ENCODE measurements at regions not wholly inside any gene's neighbourhood (a gene's known extent, or its start where the extent isn't known, plus 50 kb on each side); places are given as distances from the start of the nearest gene placed in this dataset.

GRCh38 chr4:180668732-180669131 is 1574.5 kb upstream of the TENM3 start:
- Histone ChIP-seq H3K27me3 (replicated peaks in 1 of 2; ENCODE audit: control insufficient read depth in 2 of 2, extremely low read depth in 1 of 2, insufficient read depth in 2 of 2, low read length in 1 of 2) (no peaks in the 10 kb centered on the region), H3K36me3 (ENCODE audit: control insufficient read depth in 2 of 2, extremely low read depth in 1 of 2, insufficient read depth in 1 of 2, low read length in 1 of 2) (no peaks in the 10 kb centered on the region), H3K27ac (ENCODE audit: low read length) (no peak overlapping the region), H3K4me1 (ENCODE audit: control insufficient read depth in 1 of 2, extremely low read depth in 1 of 2, insufficient read depth in 2 of 2, low read length in 2 of 2) (no peaks in the 10 kb centered on the region), H3K4me3 (ENCODE audit: control insufficient read depth in 1 of 2, extremely low read depth in 1 of 2, low read length in 1 of 2) (no peak overlapping the region), H3K9me3 (no peaks in the 10 kb centered on the region)
- POLR2A ChIA-PET: no interaction called here
- Mint-ChIP-seq H3K27ac (no peak overlapping the region), H3K27me3 (no peaks in the 10 kb centered on the region), H3K9me3 (no peaks in the 10 kb centered on the region), H3K36me3 (no peaks in the 10 kb centered on the region), H3K4me3 (no peak overlapping the region), H3K4me1 (no peaks in the 10 kb centered on the region)
- WGBS (ENCODE audit: insufficient coverage): 83% methylated on average over 11 of the region's 14 CpGs
- DNase-seq (no peak), ATAC-seq (replicated peaks in 1 of 4) (no peak)
- CTCF ChIA-PET: interaction anchor here in 1 of 2 donors (0.5 kb wide), 1 partner anchor 25 kb away, joined by 4 read pairs; no protein-coding TSS in a partner anchor

- no peaks in the 10 kb centered on the region for H3K4me1 Mint-ChIP-seq
- H3K4me3 Mint-ChIP-seq: no peak overlapping the region
- H3K4me1 ChIP-seq (ENCODE audit: control insufficient read depth in 1 of 2, extremely low read depth in 1 of 2, insufficient read depth in 2 of 2, low read length in 2 of 2): no peaks in the 10 kb centered on the region
- H3K36me3 Mint-ChIP-seq: no peaks in the 10 kb centered on the region
- no peaks in the 10 kb centered on the region for H3K27me3 ChIP-seq (replicated peaks in 1 of 2; ENCODE audit: control insufficient read depth in 2 of 2, extremely low read depth in 1 of 2, insufficient read depth in 2 of 2, low read length in 1 of 2)
- CTCF ChIA-PET: no interaction called here
- ATAC-seq (replicated peaks in 1 of 4): no peak
- DNase-seq: no peak
- POLR2A ChIA-PET: no interaction called here
- H3K4me3 ChIP-seq (ENCODE audit: control insufficient read depth in 1 of 2, extremely low read depth in 1 of 2, low read length in 1 of 2): no peak overlapping the region
- H3K9me3 ChIP-seq: no peaks in the 10 kb centered on the region
- no peaks in the 10 kb centered on the region for H3K27me3 Mint-ChIP-seq
- no peaks in the 10 kb centered on the region for H3K9me3 Mint-ChIP-seq
- no peak overlapping the region for H3K27ac Mint-ChIP-seq
- no peak overlapping the region for H3K27ac ChIP-seq (ENCODE audit: low read length)
- WGBS (ENCODE audit: insufficient coverage): no CpG with 5 or more reads among the region's 4 CpGs
- H3K36me3 ChIP-seq (ENCODE audit: control insufficient read depth in 2 of 2, extremely low read depth in 1 of 2, insufficient read depth in 1 of 2, low read length in 1 of 2): no peaks in the 10 kb centered on the region
Observed at GRCh38 chr4:180669680-180670079, 1573.5 kb upstream of the TENM3 start.

- no peak for ATAC-seq (replicated peaks in 1 of 4)
- H3K27me3 Mint-ChIP-seq: no peaks in the 10 kb centered on the region
- DNase-seq: no peak
- Histone ChIP-seq H3K4me3 (ENCODE audit: control insufficient read depth in 1 of 2, extremely low read depth in 1 of 2, low read length in 1 of 2) (no peak overlapping the region), H3K36me3 (ENCODE audit: control insufficient read depth in 2 of 2, extremely low read depth in 1 of 2, insufficient read depth in 1 of 2, low read length in 1 of 2) (no peaks in the 10 kb centered on the region), H3K27ac (ENCODE audit: low read length) (no peak overlapping the region), H3K4me1 (ENCODE audit: control insufficient read depth in 1 of 2, extremely low read depth in 1 of 2, insufficient read depth in 2 of 2, low read length in 2 of 2) (no peaks in the 10 kb centered on the region), H3K27me3 (replicated peaks in 1 of 2; ENCODE audit: control insufficient read depth in 2 of 2, extremely low read depth in 1 of 2, insufficient read depth in 2 of 2, low read length in 1 of 2) (no peaks in the 10 kb centered on the region), H3K9me3 (no peaks in the 10 kb centered on the region)
- WGBS (ENCODE audit: insufficient coverage): 0% methylated on average over 1 of the region's 4 CpGs
- CTCF ChIA-PET: no interaction called here
- H3K4me1 Mint-ChIP-seq: no peaks in the 10 kb centered on the region
- H3K9me3 Mint-ChIP-seq: peaks cover 0 to 3% (median 0%) of the 10 kb centered on the region in 3 donors
- no peak overlapping the region for H3K4me3 Mint-ChIP-seq
- H3K27ac Mint-ChIP-seq: no peak overlapping the region
- POLR2A ChIA-PET: no interaction called here
- H3K36me3 Mint-ChIP-seq: no peaks in the 10 kb centered on the region
Observed at GRCh38 chr4:180674619-180675358, 1568.4 kb upstream of the TENM3 start.

GRCh38 chr4:180675359-180675650 is 1567.9 kb upstream of the TENM3 start:
- CTCF ChIA-PET: no interaction called here
- DNase-seq (no peak), ATAC-seq (replicated peaks in 1 of 4) (no peak)
- no peaks in the 10 kb centered on the region for H3K27me3 Mint-ChIP-seq
- Histone ChIP-seq H3K9me3 (no peaks in the 10 kb centered on the region), H3K4me3 (ENCODE audit: control insufficient read depth in 1 of 2, extremely low read depth in 1 of 2, low read length in 1 of 2) (no peak overlapping the region), H3K36me3 (ENCODE audit: control insufficient read depth in 2 of 2, extremely low read depth in 1 of 2, insufficient read depth in 1 of 2, low read length in 1 of 2) (no peaks in the 10 kb centered on the region), H3K27ac (ENCODE audit: low read length) (no peak overlapping the region), H3K27me3 (replicated peaks in 1 of 2; ENCODE audit: control insufficient read depth in 2 of 2, extremely low read depth in 1 of 2, insufficient read depth in 2 of 2, low read length in 1 of 2) (no peaks in the 10 kb centered on the region), H3K4me1 (ENCODE audit: control insufficient read depth in 1 of 2, extremely low read depth in 1 of 2, insufficient read depth in 2 of 2, low read length in 2 of 2) (no peaks in the 10 kb centered on the region)
- H3K9me3 Mint-ChIP-seq: peaks cover 0 to 3% (median 0%) of the 10 kb centered on the region in 3 donors
- POLR2A ChIA-PET: no interaction called here
- H3K36me3 Mint-ChIP-seq: no peaks in the 10 kb centered on the region
- H3K4me1 Mint-ChIP-seq: no peaks in the 10 kb centered on the region
- H3K4me3 Mint-ChIP-seq: no peak overlapping the region
- H3K27ac Mint-ChIP-seq: no peak overlapping the region
- WGBS (ENCODE audit: insufficient coverage): 50% methylated on average over 1 of the region's 1 CpG

GRCh38 chr4:180680305-180680704 is 1562.9 kb upstream of the TENM3 start:
- Histone ChIP-seq H3K4me3 (ENCODE audit: control insufficient read depth in 1 of 2, extremely low read depth in 1 of 2, low read length in 1 of 2) (no peak overlapping the region), H3K36me3 (ENCODE audit: control insufficient read depth in 2 of 2, extremely low read depth in 1 of 2, insufficient read depth in 1 of 2, low read length in 1 of 2) (no peaks in the 10 kb centered on the region), H3K27me3 (replicated peaks in 1 of 2; ENCODE audit: control insufficient read depth in 2 of 2, extremely low read depth in 1 of 2, insufficient read depth in 2 of 2, low read length in 1 of 2) (no peaks in the 10 kb centered on the region), H3K4me1 (ENCODE audit: control insufficient read depth in 1 of 2, extremely low read depth in 1 of 2, insufficient read depth in 2 of 2, low read length in 2 of 2) (no peaks in the 10 kb centered on the region), H3K9me3 (no peaks in the 10 kb centered on the region), H3K27ac (ENCODE audit: low read length) (no peak overlapping the region)
- ChIA-PET POLR2A (no interaction called here), CTCF (no interaction called here)
- no peaks in the 10 kb centered on the region for H3K27me3 Mint-ChIP-seq
- 33% methylated on average over 1 of the region's 2 CpGs for WGBS (ENCODE audit: insufficient coverage)
- no peak overlapping the region for H3K4me3 Mint-ChIP-seq
- ATAC-seq (replicated peaks in 1 of 4) (no peak), DNase-seq (no peak)
- no peaks in the 10 kb centered on the region for H3K4me1 Mint-ChIP-seq
- peaks cover 3 to 6% (median 4%) of the 10 kb centered on the region in 3 donors for H3K9me3 Mint-ChIP-seq
- no peaks in the 10 kb centered on the region for H3K36me3 Mint-ChIP-seq
- H3K27ac Mint-ChIP-seq: no peak overlapping the region

- WGBS (ENCODE audit: insufficient coverage): no CpG with 5 or more reads among the region's 2 CpGs
- CTCF ChIA-PET: no interaction called here
- no peaks in the 10 kb centered on the region for H3K27me3 ChIP-seq (replicated peaks in 1 of 2; ENCODE audit: control insufficient read depth in 2 of 2, extremely low read depth in 1 of 2, insufficient read depth in 2 of 2, low read length in 1 of 2)
Observed at GRCh38 chr4:180682776-180683175, 1560.4 kb upstream of the TENM3 start.

GRCh38 chr4:180683186-180683585 is 1560.0 kb upstream of the TENM3 start:
- no peaks in the 10 kb centered on the region for H3K4me1 ChIP-seq (ENCODE audit: control insufficient read depth in 1 of 2, extremely low read depth in 1 of 2, insufficient read depth in 2 of 2, low read length in 2 of 2)
- Mint-ChIP-seq H3K36me3 (no peaks in the 10 kb centered on the region), H3K9me3 (peaks cover under 1 to 9% (median 4%) of the 10 kb centered on the region in 3 donors), H3K4me1 (no peaks in the 10 kb centered on the region), H3K27me3 (no peaks in the 10 kb centered on the region), H3K4me3 (no peak overlapping the region), H3K27ac (no peak overlapping the region)
- no peaks in the 10 kb centered on the region for H3K9me3 ChIP-seq
- H3K27ac ChIP-seq (ENCODE audit: low read length): no peak overlapping the region
- ATAC-seq (replicated peaks in 1 of 4): no peak
- ChIA-PET CTCF (no interaction called here), POLR2A (no interaction called here)
- H3K27me3 ChIP-seq (replicated peaks in 1 of 2; ENCODE audit: control insufficient read depth in 2 of 2, extremely low read depth in 1 of 2, insufficient read depth in 2 of 2, low read length in 1 of 2): no peaks in the 10 kb centered on the region
- H3K36me3 ChIP-seq (ENCODE audit: control insufficient read depth in 2 of 2, extremely low read depth in 1 of 2, insufficient read depth in 1 of 2, low read length in 1 of 2): no peaks in the 10 kb centered on the region
- DNase-seq: no peak
- WGBS (ENCODE audit: insufficient coverage): 93% methylated on average over 3 of the region's 5 CpGs
- no peak overlapping the region for H3K4me3 ChIP-seq (ENCODE audit: control insufficient read depth in 1 of 2, extremely low read depth in 1 of 2, low read length in 1 of 2)

More at GRCh38 chr4:180682776-180683175, 1560.4 kb upstream of the TENM3 start:
- Histone ChIP-seq H3K27ac (ENCODE audit: low read length) (no peak overlapping the region), H3K4me3 (ENCODE audit: control insufficient read depth in 1 of 2, extremely low read depth in 1 of 2, low read length in 1 of 2) (no peak overlapping the region), H3K36me3 (ENCODE audit: control insufficient read depth in 2 of 2, extremely low read depth in 1 of 2, insufficient read depth in 1 of 2, low read length in 1 of 2) (no peaks in the 10 kb centered on the region), H3K4me1 (ENCODE audit: control insufficient read depth in 1 of 2, extremely low read depth in 1 of 2, insufficient read depth in 2 of 2, low read length in 2 of 2) (no peaks in the 10 kb centered on the region), H3K9me3 (no peaks in the 10 kb centered on the region)
- no peaks in the 10 kb centered on the region for H3K36me3 Mint-ChIP-seq
- no peak overlapping the region for H3K27ac Mint-ChIP-seq
- H3K4me3 Mint-ChIP-seq: no peak overlapping the region
- ATAC-seq (replicated peaks in 1 of 4) (no peak), DNase-seq (no peak)
- no peaks in the 10 kb centered on the region for H3K4me1 Mint-ChIP-seq
- no peaks in the 10 kb centered on the region for H3K27me3 Mint-ChIP-seq
- peaks cover 3 to 8% (median 4%) of the 10 kb centered on the region in 3 donors for H3K9me3 Mint-ChIP-seq
- POLR2A ChIA-PET: no interaction called here
